SK-N-SH treated with all-trans-retinoic acid at 6 μM for 48 hours (cell line): ENCODE measurements at regions not wholly inside any gene's neighbourhood (a gene's known extent, or its start where the extent isn't known, plus 50 kb on each side); places are given as distances from the start of the nearest gene placed in this dataset.

Experiments
- ARNTL ChIP-seq: fragments of 450-650 bp; formaldehyde crosslinking; IDR thresholded peaks from 2 replicates; pipeline ENCODE4 v1.5.0; 2020; ENCODE audit warnings: low read depth, mild to moderate bottlenecking, moderate library complexity, borderline replicate concordance
- CREB5 ChIP-seq: fragments of 250-450 bp; sonication (Bioruptor Pico); IDR thresholded peaks from 2 replicates; pipeline ENCODE4 v1.5.1; 2020; ENCODE audit warnings: low read depth, mild to moderate bottlenecking, moderate library complexity
- ISL1 ChIP-seq: fragments of 250-450 bp; sonication (Bioruptor Pico); IDR thresholded peaks from 2 replicates; pipeline ENCODE4 v2.1.2; 2022; ENCODE audit warnings: mild to moderate bottlenecking, moderate library complexity
- PATZ1 ChIP-seq: fragments of 250-450 bp; sonication (Bioruptor Pico); IDR thresholded peaks from 2 replicates; pipeline ENCODE4 v1.8.0; 2020; ENCODE audit warnings: mild to moderate bottlenecking, moderate library complexity, borderline replicate concordance
- PPARA ChIP-seq: fragments of 250-450 bp; sonication (Bioruptor Pico); IDR thresholded peaks from 2 replicates; pipeline ENCODE4 v1.5.0; 2020; ENCODE audit warnings: mild to moderate bottlenecking, borderline replicate concordance
- RARB ChIP-seq: fragments of 250-450 bp; sonication (Bioruptor Pico); IDR thresholded peaks from 2 replicates; pipeline ENCODE4 v1.8.0; 2021; ENCODE audit warnings: mild to moderate bottlenecking, moderate library complexity
- TSHZ2 ChIP-seq: fragments of 250-450 bp; sonication (Bioruptor Pico); IDR thresholded peaks from 2 replicates; pipeline ENCODE4 v1.5.0; 2020; ENCODE audit warnings: mild to moderate bottlenecking, moderate library complexity
- ZC3H10 ChIP-seq: fragments of 250-450 bp; sonication (Bioruptor Pico); IDR thresholded peaks from 2 replicates; pipeline ENCODE4 v1.5.1; 2021; ENCODE audit warnings: mild to moderate bottlenecking, moderate library complexity
- ZFP3 ChIP-seq: fragments of 250-450 bp; sonication (Bioruptor Pico); IDR thresholded peaks from 2 replicates; pipeline ENCODE4 v1.5.0; 2020; ENCODE audit warnings: mild to moderate bottlenecking, moderate library complexity

- TF ChIP-seq ARNTL (CRISPR knock-in tag), result no peak
- no peak for TF ChIP-seq TSHZ2 (CRISPR knock-in tag)
- TF ChIP-seq ISL1 (CRISPR knock-in tag), result no peak
- TF ChIP-seq CREB5, result no peak
- TF ChIP-seq RARB (CRISPR knock-in tag), result no peak
- no peak for TF ChIP-seq ZC3H10 (CRISPR knock-in tag)
- no peak for TF ChIP-seq PPARA
- no peak for TF ChIP-seq PATZ1
- no peak for TF ChIP-seq ZFP3
Measured at GRCh38 chr2:107002735-107003134, 116.8 kb upstream of the ST6GAL2 start.
